ENCODE measurements at regions not wholly inside any gene's neighbourhood (a gene's known extent, or its start where the extent isn't known, plus 50 kb on each side); places are given as distances from the start of the nearest gene placed in this dataset.
A peak's percentile ranks its signal among the peaks of the same experiment; 100 is the strongest.

- no peak overlapping the region for H3K27ac Mint-ChIP-seq
- H3K9me3 Mint-ChIP-seq (ENCODE audit: low read depth): no peaks in the 10 kb centered on the region
These were observed 291.4 kb downstream of the JRKL start for GRCh38 chr11:96681019-96681716.

GRCh38 chr11:96694338-96694737, 304.5 kb downstream of the JRKL start:
- DNase-seq (ENCODE audit: low spot score, unreplicated experiment): no peak
- Mint-ChIP-seq H3K27ac (no peak overlapping the region), H3K9me3 (ENCODE audit: low read depth) (no peaks in the 10 kb centered on the region), H3K27me3 (no peaks in the 10 kb centered on the region), H3K4me3 (ENCODE audit: low read depth) (no peak overlapping the region), H3K36me3 (ENCODE audit: insufficient read depth) (no peaks in the 10 kb centered on the region), H3K4me1 (ENCODE audit: low read depth) (no peaks in the 10 kb centered on the region)
- TF ChIP-seq CTCF (IDR thresholded peaks at IDR 0.05; ENCODE audit: unreplicated experiment): no peak

More at GRCh38 chr11:96681019-96681716, 291.4 kb downstream of the JRKL start:
- TF ChIP-seq CTCF (IDR thresholded peaks at IDR 0.05; ENCODE audit: unreplicated experiment): no peak
- peaks cover 13% of the 10 kb centered on the region for H3K4me1 Mint-ChIP-seq (ENCODE audit: low read depth)
- H3K36me3 Mint-ChIP-seq (ENCODE audit: insufficient read depth): no peaks in the 10 kb centered on the region
- no peak for DNase-seq (ENCODE audit: low spot score, unreplicated experiment)
- H3K4me3 Mint-ChIP-seq (ENCODE audit: low read depth): no peak overlapping the region
- no peaks in the 10 kb centered on the region for H3K27me3 Mint-ChIP-seq

GRCh38 chr11:96696731-96697130, 306.9 kb downstream of the JRKL start:
- peaks cover 4% of the 10 kb centered on the region for H3K27me3 Mint-ChIP-seq
- H3K9me3 Mint-ChIP-seq (ENCODE audit: low read depth): no peaks in the 10 kb centered on the region
- no peaks in the 10 kb centered on the region for H3K4me1 Mint-ChIP-seq (ENCODE audit: low read depth)
- no peak overlapping the region for H3K4me3 Mint-ChIP-seq (ENCODE audit: low read depth)
- no peak overlapping the region for H3K27ac Mint-ChIP-seq
- DNase-seq (ENCODE audit: low spot score, unreplicated experiment): no peak
- no peaks in the 10 kb centered on the region for H3K36me3 Mint-ChIP-seq (ENCODE audit: insufficient read depth)
- no peak for TF ChIP-seq CTCF (IDR thresholded peaks at IDR 0.05; ENCODE audit: unreplicated experiment)

- H3K4me1 Mint-ChIP-seq (ENCODE audit: low read depth): no peaks in the 10 kb centered on the region
- no peak for DNase-seq (ENCODE audit: low spot score, unreplicated experiment)
- TF ChIP-seq CTCF (IDR thresholded peaks at IDR 0.05; ENCODE audit: unreplicated experiment): no peak
- no peaks in the 10 kb centered on the region for H3K9me3 Mint-ChIP-seq (ENCODE audit: low read depth)
- no peaks in the 10 kb centered on the region for H3K36me3 Mint-ChIP-seq (ENCODE audit: insufficient read depth)
- no peak overlapping the region for H3K27ac Mint-ChIP-seq
- no peak overlapping the region for H3K4me3 Mint-ChIP-seq (ENCODE audit: low read depth)
- H3K27me3 Mint-ChIP-seq: peaks cover 5% of the 10 kb centered on the region
These were observed 307.7 kb downstream of the JRKL start for GRCh38 chr11:96697466-96697865.

- H3K9me3 Mint-ChIP-seq (ENCODE audit: low read depth): no peaks in the 10 kb centered on the region
- peak overlapping the region; percentile 2 for H3K27ac Mint-ChIP-seq
- peaks cover 5% of the 10 kb centered on the region for H3K27me3 Mint-ChIP-seq
- peaks cover 35% of the 10 kb centered on the region for H3K4me1 Mint-ChIP-seq (ENCODE audit: low read depth)
- DNase-seq (ENCODE audit: low spot score, unreplicated experiment): no peak
- no peak for TF ChIP-seq CTCF (IDR thresholded peaks at IDR 0.05; ENCODE audit: unreplicated experiment)
- H3K36me3 Mint-ChIP-seq (ENCODE audit: insufficient read depth): no peaks in the 10 kb centered on the region
- H3K4me3 Mint-ChIP-seq (ENCODE audit: low read depth): no peak overlapping the region
These were observed 315.0 kb downstream of the JRKL start for GRCh38 chr11:96704847-96705246.

Measured in progenitor cell of endocrine pancreas (in vitro differentiated cells).